ENCODE measurements at regions not wholly inside any gene's neighbourhood (a gene's known extent, or its start where the extent isn't known, plus 50 kb on each side); places are given as distances from the start of the nearest gene placed in this dataset.

DNA sequence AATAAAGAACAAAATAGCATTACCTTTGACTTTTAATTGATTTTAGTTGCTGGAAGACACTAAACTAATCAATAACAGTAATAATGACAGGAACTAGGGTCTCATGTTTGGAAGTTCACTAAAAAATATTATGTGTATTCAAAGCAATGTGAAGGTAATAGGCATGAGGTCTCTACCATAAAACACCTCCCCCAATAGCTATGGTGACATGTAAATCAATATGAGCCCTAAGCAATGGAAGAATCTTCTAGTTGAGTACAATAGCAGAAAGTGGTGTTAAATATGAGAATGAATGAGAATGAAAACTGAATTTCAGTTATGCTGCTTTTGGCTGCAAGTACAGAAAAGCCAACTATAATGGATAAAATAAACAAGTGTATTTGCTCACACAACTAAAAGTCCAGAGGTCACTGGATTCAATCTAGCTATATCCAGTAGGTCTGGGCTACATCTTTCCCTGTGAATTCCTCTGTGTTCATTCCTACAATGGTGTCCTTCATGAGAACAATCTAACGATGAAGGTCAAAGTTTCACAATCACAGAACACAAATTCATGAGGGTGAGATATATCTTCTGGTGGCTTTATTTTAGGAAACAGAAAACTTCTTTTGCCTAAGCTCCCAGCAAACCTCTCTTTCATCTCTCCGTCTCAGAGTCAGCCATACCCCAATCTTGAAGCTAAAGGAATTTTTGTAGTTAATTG lies 728.0 kb downstream of the FSCB start:
- H3K36me3 Mint-ChIP-seq (ENCODE audit: low read depth): peaks cover 5% of the 10 kb centered on the region; the same call in 1 of the 3 replicates
- no peak overlapping the region for H3K27ac ChIP-seq (ENCODE audit: low read depth)
- no peak for ATAC-seq
- H3K4me3 ChIP-seq: no peak overlapping the region
- no peak overlapping the region for H3K4me2 ChIP-seq
- H2AFZ ChIP-seq: no peak overlapping the region
- H3K4me3 Mint-ChIP-seq: no peak overlapping the region
- no peaks in the 10 kb centered on the region for H3F3A ChIP-seq (replicated peaks; ENCODE audit: low read depth)
- H3K27ac Mint-ChIP-seq: no peak overlapping the region
- H3K9me2 ChIP-seq (ENCODE audit: insufficient read depth): no peaks in the 10 kb centered on the region
- H3K27me3 ChIP-seq (ENCODE audit: insufficient read depth): no peaks in the 10 kb centered on the region
- no peaks in the 10 kb centered on the region for H3K79me2 ChIP-seq (replicated peaks; ENCODE audit: insufficient read depth)
- H3K27me3 Mint-ChIP-seq (ENCODE audit: insufficient read depth, low read depth, poor library complexity): peaks cover 1% of the 10 kb centered on the region
- no peaks in the 10 kb centered on the region for H4K20me1 ChIP-seq (replicated peaks; ENCODE audit: insufficient read depth)
- no peak for DNase-seq (ENCODE audit: low spot score)
- H3K36me3 ChIP-seq (ENCODE audit: insufficient read depth): no peaks in the 10 kb centered on the region
- peaks cover 15% of the 10 kb centered on the region for H3K9me3 Mint-ChIP-seq
- no peak for TF ChIP-seq STAT1 (IDR thresholded peaks at IDR 0.05; ENCODE audit: unreplicated experiment)
- no peak for TF ChIP-seq EZH2phosphoT487 (IDR thresholded peaks at IDR 0.05; ENCODE audit: unreplicated experiment)
- TF ChIP-seq, protein P1, sequence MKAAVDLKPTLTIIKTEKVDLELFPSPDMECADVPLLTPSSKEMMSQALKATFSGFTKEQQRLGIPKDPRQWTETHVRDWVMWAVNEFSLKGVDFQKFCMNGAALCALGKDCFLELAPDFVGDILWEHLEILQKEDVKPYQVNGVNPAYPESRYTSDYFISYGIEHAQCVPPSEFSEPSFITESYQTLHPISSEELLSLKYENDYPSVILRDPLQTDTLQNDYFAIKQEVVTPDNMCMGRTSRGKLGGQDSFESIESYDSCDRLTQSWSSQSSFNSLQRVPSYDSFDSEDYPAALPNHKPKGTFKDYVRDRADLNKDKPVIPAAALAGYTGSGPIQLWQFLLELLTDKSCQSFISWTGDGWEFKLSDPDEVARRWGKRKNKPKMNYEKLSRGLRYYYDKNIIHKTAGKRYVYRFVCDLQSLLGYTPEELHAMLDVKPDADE (IDR thresholded peaks at IDR 0.05): no peak
- TF ChIP-seq, protein P2, sequence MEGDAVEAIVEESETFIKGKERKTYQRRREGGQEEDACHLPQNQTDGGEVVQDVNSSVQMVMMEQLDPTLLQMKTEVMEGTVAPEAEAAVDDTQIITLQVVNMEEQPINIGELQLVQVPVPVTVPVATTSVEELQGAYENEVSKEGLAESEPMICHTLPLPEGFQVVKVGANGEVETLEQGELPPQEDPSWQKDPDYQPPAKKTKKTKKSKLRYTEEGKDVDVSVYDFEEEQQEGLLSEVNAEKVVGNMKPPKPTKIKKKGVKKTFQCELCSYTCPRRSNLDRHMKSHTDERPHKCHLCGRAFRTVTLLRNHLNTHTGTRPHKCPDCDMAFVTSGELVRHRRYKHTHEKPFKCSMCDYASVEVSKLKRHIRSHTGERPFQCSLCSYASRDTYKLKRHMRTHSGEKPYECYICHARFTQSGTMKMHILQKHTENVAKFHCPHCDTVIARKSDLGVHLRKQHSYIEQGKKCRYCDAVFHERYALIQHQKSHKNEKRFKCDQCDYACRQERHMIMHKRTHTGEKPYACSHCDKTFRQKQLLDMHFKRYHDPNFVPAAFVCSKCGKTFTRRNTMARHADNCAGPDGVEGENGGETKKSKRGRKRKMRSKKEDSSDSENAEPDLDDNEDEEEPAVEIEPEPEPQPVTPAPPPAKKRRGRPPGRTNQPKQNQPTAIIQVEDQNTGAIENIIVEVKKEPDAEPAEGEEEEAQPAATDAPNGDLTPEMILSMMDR (conservative IDR thresholded peaks at IDR 0.05; ENCODE audit: low read depth in 2 of 2): no peak
- no peak for TF ChIP-seq NANOG (IDR thresholded peaks at IDR 0.05; ENCODE audit: borderline replicate concordance)
- TF ChIP-seq, protein P3, sequence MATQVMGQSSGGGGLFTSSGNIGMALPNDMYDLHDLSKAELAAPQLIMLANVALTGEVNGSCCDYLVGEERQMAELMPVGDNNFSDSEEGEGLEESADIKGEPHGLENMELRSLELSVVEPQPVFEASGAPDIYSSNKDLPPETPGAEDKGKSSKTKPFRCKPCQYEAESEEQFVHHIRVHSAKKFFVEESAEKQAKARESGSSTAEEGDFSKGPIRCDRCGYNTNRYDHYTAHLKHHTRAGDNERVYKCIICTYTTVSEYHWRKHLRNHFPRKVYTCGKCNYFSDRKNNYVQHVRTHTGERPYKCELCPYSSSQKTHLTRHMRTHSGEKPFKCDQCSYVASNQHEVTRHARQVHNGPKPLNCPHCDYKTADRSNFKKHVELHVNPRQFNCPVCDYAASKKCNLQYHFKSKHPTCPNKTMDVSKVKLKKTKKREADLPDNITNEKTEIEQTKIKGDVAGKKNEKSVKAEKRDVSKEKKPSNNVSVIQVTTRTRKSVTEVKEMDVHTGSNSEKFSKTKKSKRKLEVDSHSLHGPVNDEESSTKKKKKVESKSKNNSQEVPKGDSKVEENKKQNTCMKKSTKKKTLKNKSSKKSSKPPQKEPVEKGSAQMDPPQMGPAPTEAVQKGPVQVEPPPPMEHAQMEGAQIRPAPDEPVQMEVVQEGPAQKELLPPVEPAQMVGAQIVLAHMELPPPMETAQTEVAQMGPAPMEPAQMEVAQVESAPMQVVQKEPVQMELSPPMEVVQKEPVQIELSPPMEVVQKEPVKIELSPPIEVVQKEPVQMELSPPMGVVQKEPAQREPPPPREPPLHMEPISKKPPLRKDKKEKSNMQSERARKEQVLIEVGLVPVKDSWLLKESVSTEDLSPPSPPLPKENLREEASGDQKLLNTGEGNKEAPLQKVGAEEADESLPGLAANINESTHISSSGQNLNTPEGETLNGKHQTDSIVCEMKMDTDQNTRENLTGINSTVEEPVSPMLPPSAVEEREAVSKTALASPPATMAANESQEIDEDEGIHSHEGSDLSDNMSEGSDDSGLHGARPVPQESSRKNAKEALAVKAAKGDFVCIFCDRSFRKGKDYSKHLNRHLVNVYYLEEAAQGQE (IDR thresholded peaks at IDR 0.05; ENCODE audit: unreplicated experiment): no peak
- TF ChIP-seq EZH2 (IDR thresholded peaks at IDR 0.05; ENCODE audit: low read depth, unreplicated experiment): no peak
- TF ChIP-seq ZNF331 (CRISPR knock-in tag; IDR thresholded peaks at IDR 0.05; ENCODE audit: low read depth): no peak
- TF ChIP-seq, protein P4, sequence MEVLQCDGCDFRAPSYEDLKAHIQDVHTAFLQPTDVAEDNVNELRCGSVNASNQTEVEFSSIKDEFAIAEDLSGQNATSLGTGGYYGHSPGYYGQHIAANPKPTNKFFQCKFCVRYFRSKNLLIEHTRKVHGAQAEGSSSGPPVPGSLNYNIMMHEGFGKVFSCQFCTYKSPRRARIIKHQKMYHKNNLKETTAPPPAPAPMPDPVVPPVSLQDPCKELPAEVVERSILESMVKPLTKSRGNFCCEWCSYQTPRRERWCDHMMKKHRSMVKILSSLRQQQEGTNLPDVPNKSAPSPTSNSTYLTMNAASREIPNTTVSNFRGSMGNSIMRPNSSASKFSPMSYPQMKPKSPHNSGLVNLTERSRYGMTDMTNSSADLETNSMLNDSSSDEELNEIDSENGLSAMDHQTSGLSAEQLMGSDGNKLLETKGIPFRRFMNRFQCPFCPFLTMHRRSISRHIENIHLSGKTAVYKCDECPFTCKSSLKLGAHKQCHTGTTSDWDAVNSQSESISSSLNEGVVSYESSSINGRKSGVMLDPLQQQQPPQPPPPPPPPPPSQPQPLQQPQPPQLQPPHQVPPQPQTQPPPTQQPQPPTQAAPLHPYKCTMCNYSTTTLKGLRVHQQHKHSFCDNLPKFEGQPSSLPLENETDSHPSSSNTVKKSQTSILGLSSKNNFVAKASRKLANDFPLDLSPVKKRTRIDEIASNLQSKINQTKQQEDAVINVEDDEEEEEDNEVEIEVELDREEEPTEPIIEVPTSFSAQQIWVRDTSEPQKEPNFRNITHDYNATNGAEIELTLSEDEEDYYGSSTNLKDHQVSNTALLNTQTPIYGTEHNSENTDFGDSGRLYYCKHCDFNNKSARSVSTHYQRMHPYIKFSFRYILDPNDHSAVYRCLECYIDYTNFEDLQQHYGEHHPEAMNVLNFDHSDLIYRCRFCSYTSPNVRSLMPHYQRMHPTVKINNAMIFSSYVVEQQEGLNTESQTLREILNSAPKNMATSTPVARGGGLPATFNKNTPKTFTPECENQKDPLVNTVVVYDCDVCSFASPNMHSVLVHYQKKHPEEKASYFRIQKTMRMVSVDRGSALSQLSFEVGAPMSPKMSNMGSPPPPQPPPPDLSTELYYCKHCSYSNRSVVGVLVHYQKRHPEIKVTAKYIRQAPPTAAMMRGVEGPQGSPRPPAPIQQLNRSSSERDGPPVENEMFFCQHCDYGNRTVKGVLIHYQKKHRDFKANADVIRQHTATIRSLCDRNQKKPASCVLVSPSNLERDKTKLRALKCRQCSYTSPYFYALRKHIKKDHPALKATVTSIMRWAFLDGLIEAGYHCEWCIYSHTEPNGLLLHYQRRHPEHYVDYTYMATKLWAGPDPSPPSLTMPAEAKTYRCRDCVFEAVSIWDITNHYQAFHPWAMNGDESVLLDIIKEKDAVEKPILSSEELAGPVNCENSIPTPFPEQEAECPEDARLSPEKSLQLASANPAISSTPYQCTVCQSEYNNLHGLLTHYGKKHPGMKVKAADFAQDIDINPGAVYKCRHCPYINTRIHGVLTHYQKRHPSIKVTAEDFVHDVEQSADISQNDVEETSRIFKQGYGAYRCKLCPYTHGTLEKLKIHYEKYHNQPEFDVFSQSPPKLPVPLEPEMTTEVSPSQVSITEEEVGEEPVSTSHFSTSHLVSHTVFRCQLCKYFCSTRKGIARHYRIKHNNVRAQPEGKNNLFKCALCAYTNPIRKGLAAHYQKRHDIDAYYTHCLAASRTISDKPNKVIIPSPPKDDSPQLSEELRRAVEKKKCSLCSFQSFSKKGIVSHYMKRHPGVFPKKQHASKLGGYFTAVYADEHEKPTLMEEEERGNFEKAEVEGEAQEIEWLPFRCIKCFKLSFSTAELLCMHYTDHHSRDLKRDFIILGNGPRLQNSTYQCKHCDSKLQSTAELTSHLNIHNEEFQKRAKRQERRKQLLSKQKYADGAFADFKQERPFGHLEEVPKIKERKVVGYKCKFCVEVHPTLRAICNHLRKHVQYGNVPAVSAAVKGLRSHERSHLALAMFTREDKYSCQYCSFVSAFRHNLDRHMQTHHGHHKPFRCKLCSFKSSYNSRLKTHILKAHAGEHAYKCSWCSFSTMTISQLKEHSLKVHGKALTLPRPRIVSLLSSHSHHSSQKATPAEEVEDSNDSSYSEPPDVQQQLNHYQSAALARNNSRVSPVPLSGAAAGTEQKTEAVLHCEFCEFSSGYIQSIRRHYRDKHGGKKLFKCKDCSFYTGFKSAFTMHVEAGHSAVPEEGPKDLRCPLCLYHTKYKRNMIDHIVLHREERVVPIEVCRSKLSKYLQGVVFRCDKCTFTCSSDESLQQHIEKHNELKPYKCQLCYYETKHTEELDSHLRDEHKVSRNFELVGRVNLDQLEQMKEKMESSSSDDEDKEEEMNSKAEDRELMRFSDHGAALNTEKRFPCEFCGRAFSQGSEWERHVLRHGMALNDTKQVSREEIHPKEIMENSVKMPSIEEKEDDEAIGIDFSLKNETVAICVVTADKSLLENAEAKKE (CRISPR knock-in tag; IDR thresholded peaks at IDR 0.05): no peak
- TF ChIP-seq POLR2AphosphoS5 (IDR thresholded peaks at IDR 0.05; ENCODE audit: low read depth): no peak
- no peak for TF ChIP-seq ZNF114 (CRISPR knock-in tag; IDR thresholded peaks at IDR 0.05)
- TF ChIP-seq CREB1 (CRISPR knock-in tag; IDR thresholded peaks at IDR 0.05; ENCODE audit: low read depth): no peak
- H3K4me1 ChIP-seq (ENCODE audit: insufficient read depth): peaks cover 10% of the 10 kb centered on the region; the same call in 1 of the 2 replicates
- H3K4me1 Mint-ChIP-seq: peaks cover 10% of the 10 kb centered on the region

Measured in GM23338 (cell line).